Suppressor macrophage treated with lipopolysaccharide for 1 hour (primary cell): ENCODE measurements at regions not wholly inside any gene's neighbourhood (a gene's known extent, or its start where the extent isn't known, plus 50 kb on each side); places are given as distances from the start of the nearest gene placed in this dataset.
"Not testable (repeated sequence)": the region's sequence is repeated elsewhere in the genome, so short reads cannot be mapped to it uniquely, and the experiment has no call there.

Experiments
- DNase-seq, 3 donors: peaks; one replicate each; pipeline ENCODE4 v3.0.0-alpha.2; 2020 to 2022

DNA sequence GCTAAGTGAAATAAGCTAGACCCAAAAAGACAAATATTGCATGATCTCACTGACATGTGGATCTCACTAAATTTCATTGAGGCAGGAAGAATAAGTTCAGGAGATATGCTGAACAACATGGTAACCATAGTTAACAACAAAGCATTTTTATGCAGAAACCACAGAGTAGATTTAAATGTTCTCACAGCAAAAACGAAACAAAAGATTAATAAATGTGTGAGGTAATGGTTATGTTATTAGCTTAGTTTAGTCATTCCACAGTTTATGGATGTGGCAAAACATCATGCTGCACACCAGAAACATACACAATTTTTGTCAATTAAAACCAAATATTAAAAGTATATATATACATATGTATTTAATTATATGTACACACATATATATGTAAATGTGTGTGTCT is 765.8 kb downstream of the SLITRK5 start:
- no peak for DNase-seq

DNA sequence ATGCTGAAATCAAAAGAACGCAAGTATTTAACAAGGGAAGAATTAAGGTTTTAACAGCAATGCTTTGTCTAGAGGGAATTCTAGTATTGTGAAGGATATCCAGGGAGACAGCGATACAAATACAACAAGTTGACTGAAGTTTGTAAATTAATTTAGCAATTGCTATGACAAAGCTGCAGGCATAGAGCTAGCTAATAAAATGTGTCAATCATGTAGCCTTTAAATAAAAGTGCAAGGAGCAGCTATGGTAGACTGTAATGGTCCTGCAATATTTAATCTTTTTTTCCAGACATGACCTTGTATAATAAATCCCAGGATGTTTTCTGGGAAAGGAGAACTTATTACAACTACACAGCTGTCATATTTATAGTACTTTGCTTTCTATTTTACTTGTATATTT is 779.3 kb downstream of the SLITRK5 start:
- no peak for DNase-seq

DNA sequence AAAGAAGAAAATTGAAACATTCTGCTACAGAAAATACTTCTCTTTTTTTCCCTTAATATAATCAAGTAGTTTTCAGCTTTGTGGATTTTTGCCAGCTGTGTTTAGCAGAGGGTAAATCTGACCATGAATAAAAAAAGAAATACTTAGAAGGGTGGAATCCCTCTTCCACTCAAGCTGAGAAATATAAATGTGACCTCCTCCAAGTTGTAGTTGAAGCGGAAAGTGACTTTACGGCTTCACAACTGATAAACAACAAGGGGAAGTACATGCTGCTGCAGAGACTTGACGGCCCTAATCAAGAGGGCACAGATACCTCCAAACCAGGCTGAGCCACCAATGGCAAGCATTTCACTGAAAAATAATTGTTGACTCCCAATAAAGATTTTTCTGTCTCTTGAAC is 785.0 kb downstream of the SLITRK5 start:
- peak; percentile 13 to 21 (median 19) for DNase-seq

DNA sequence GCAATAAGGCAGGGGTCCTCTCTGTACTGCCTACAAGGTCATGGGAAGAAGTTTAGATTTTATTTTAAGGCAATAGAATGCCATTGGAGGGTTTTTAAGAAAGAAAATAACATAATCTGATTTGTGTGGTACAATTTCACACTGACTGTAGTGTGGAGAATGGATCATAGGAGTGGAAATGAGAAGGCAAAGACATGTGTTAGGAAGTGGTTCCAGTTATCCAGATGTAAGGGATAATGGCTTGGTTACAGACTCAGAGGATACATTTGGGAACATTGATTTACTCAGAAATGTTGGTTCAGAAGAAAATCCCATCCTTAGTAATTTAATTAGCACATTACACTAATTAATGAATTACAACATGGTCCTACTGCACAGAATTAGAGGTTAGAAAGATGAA is 788.2 kb downstream of the SLITRK5 start:
- no peak for DNase-seq

DNA sequence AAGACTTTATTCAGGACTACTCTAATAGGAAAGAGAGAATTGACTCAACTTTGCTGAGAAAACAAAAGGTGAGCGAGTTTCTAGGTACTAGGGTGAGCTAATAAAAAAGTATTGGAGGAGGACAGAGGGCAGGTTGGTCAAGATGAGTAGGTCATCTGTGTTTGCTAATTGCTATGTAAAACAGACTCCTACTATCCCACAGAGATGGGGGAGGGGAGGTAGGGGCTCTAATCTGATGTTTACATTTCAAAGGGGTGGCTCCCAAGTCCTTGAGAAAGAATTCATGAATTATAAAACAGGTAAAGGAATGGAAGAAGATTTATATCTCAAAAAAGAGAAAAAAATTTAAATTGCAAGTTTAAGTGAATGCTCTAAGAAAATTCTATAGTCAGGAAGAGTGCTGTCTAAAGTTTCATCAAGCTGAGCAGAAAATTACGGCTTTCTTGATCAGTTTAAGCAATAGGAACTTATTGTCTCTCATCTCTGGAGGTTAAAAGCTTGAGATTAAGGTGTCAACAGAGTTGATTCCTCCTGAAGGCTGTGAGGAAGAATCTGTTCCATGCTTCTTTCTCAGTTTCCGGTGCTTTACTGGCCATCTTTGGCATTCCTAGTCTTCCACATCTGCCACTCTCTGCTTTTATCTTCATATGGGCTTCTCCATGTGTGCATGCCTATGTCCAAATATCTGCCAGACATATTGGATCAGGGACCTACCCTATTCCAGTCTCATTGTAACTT is 790.3 kb downstream of the SLITRK5 start:
- DNase-seq = no peak

DNA sequence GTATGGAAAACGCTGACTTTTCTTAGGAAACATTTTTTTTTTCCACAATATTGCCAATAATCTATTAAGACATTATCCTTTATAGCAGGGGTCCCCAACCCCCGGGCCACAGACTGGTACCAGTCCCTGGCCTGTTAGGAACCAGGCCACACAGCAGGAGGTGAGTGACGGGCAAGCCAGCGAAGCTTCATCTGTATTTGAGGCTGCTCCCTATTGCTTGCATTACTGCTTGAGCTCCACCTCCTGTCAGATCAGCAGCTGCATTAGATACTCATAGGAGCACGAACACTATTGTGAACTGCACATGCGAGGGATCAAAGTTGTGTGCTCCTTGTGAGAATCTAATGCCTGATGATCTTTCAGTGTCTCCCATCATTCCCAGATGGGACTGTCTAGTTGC is 793.7 kb downstream of the SLITRK5 start:
- no peak for DNase-seq

DNA sequence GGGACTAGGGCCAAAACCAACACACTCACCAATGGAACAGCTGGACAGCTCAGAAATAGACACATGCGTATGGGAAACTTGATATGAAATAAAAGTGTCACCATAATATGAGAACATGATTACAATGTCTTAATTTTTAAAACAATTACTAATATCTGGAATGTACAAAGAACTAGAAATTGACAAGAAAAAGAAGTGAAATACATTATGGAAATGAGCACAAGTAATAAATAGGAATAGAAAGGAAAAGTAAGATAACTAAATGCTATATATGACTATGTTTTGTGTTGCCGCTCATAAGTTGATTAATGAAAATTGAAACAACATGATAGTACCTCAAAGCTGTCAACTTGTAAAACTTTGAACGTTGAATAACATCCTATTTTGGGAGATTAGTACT is 801.1 kb downstream of the SLITRK5 start:
- DNase-seq = no peak

DNA sequence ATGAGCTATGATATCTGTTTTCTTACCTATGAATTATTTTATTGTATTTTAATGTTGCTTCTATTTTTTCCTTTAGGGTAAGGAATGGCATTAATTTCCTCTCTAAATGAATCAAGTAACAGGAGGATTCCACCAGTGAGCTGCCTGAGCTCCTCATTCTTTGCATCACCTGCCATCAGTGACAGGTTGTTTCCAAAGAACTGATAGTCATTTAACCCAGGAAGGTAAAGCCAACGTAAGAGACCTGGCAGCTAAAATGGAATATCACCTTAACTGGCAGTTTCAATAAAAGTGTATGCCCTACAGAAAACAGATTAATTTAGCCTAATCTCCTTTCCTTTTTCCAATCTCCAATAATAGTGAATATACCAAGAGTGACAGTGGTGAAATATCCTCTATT is 812.0 kb downstream of the SLITRK5 start:
- no peak for DNase-seq

DNA sequence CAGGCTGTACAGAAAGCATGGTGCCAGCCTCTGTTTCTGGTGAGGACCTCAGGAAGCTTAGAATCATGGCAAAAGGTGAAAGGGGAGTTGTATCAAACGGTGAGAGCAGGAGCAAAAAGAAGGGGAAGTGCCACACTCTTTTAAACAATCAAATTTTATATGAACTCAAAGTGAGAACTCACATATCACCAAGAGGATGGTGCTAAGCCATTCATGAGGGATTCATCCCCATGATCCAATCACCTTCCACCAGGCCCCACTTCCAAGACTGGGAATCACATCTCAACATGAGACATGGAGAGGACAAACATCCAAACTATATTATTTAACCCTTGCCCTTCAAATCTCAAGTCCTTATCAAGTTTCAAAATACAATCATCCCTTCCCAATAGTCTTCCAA is 836.7 kb downstream of the SLITRK5 start:
- DNase-seq = no peak

DNA sequence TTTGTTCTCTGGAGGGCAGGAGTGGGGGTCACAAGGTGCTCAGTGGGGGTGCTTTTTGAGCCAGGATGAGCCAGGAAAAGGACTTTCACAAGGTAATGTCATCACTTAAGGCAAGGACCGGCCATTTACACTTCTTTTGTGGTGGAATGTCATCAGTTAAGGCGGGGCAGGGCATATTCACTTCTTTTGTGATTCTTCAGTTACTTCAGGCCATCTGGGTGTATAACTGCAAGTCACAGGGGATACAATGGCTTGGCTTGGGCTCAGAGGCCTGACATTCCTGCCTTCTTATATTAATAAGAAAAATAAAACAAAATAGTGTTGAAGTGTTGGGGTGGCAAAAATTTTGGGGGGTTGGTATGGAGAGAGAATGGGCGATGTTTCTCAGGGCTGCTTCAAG is 841.8 kb downstream of the SLITRK5 start:
- not testable (repeated sequence) for DNase-seq

DNA sequence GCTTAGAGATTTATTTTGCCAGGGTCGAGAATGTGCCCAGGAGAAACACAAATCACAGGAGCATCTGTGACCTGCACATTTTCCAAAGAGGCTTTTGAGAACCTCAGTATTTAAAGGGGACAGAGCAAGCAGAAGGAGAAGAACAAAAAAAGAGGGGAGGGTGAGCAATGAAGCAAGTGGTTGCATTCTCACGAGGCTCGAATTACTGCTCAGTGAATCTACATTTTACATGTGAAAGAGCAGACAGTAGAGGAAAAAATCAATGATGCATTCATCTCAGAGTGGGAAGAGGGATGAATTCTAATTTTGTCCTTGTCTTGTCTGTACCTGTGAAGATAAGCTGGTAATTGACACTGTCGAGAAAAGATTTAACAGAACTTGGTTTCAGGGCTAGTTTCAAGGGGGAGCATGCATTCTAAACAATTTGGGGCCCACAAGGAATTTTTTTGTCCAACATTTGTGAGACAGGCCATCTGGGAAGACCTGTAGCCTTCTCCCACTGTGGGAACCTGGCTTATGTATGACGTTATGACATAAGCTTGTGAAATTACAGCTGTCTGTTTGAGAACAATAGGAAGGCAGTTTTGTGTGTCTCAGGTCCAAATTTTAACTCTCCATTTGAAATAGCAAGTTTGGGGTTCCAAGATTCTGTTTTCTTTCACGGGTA is 855.1 kb downstream of the SLITRK5 start:
- DNase-seq = no peak

DNA sequence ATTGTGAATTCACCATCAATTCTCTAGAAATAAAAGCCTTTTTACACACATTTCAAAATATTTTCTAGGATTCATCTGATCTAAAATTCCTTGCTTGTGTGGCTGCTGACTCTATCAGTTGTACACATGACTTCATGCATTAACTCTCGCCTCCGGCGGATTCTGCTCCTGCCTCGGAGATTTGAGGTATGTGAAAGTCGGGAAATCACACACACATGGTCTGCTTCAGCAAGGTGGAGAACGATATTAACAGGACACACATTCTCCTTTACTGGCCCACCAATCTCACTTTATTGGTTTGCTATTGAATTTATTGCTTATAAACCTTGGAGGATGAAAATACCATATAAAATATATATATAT is 855.7 kb downstream of the SLITRK5 start:
- no peak for DNase-seq

DNA sequence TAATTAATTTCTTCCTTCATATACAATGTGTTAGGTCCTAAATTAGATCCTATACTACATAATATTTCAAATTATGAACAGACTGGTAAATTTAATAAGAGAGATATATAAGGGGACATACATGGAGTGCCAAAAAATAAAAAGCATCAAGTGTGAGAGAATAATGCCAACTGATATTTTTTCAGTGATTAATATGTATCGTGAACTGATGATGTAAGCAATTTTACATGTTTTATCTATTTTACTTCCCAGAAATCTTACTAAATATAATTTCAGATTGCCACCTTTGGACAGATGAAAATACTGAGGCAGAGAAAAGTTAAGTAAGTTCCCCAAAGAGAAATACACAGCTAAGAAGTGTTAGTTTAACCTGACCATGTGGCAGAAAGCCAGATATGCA is 870.8 kb downstream of the SLITRK5 start:
- DNase-seq = no peak

DNA sequence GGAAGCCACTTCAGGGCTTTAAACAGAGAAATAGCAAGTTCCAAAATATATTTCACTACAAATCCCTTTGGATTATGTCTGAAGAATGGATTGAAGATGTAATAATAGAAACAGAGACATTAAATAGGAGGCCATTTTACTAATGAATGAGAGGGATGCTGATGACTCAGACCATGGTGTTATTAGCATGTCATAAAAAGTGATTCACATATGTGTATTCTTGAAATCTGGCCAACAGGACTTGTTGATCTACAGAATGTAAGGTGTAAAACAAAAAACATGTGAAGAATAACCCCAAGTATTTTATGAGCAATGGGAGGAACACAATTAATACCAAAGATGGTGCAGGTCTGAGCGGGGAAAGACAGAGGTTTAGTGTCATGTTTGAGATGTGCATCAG is 873.7 kb downstream of the SLITRK5 start:
- DNase-seq = no peak

DNA sequence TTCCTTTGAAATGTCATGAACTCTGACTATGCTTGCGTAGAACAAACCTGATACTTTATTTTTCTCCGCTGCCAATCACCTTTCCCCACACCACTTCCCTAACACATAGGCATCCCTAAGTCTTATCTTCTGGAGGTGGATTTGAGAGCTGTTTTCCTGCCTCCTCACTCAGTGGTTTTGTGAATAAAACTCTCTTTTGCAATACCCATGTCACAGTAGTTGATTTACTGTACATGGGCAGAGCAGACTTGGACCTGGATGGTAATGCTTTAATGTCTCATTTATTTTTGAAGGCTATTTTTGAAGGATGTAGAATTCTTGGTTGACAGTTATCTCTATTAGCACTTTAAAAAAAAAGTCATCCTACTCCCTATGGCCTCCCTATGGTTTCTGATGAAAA is 881.8 kb downstream of the SLITRK5 start:
- no peak for DNase-seq

DNA sequence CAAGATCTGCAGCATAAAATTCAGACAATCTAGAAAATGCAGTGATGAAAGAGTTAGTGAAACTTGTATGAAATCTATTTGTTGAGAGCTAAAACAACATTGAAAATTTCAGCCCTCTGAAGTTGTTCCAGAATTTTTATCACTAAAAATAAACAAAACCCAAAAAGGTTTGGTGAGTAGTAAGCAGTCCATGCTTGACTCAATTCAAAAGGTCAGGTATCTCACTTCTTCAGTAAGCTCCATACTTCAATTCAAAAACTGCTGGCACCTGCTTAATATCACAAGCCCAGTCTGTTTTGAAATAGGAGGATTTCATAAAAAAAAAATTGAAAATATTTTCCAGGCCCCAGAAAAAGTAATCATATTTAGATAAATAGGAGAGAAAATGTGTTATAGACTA is 894.4 kb downstream of the SLITRK5 start:
- no peak for DNase-seq

DNA sequence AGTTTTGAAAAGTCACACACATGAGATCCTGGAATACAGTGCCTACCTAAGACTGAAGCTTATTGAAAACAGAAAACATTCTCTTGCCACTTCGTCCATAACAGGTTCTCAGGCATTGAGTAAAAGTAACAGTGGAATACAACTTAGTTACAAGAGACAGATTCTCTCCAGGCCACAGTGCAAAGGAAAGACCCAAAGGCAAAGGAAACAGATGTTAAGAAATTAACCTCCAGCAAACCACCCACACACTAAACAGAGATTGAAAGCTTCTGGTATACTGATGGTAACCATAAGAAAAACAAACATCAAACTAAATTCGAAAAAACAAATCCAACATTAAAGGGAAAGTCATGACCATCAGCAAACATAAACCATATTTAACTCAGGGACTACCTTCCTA is 914.7 kb downstream of the SLITRK5 start:
- DNase-seq = no peak

DNA sequence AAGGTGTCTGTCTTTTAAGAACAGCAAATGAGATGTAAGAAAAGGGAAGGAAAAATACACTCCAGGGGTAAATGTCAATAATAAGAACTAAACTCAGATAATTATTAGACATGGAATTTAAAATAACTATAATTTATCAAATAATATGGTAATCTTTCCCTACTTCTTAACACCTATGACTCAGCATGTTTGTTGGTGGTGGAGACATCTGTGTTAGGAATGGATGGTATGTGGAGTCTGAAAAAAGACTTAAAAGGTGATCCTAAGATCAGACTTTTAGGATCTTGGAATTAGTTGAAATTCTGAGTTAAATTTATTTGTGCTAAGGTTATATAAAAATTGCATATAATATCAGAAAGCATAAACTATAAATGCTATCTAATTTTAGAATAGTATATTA is 915.1 kb downstream of the SLITRK5 start:
- no peak for DNase-seq

DNA sequence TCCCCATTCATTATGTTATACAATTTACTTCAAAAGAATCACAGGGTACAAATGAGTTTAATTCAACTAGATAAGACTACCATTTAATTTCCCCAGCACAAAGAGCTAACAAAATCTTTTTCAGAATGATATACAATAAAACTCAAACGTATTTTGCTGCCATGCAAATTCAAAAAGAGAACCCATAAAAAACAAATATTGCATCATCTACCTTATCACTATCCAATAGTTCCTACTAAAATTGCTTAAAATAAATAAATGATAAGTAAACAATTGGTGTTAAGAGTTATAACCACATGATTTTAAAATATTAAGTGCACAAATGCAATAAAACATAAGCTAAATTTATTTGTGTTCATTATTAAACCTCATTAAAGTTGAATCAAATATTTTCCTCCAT is 919.4 kb downstream of the SLITRK5 start:
- DNase-seq = no peak

DNA sequence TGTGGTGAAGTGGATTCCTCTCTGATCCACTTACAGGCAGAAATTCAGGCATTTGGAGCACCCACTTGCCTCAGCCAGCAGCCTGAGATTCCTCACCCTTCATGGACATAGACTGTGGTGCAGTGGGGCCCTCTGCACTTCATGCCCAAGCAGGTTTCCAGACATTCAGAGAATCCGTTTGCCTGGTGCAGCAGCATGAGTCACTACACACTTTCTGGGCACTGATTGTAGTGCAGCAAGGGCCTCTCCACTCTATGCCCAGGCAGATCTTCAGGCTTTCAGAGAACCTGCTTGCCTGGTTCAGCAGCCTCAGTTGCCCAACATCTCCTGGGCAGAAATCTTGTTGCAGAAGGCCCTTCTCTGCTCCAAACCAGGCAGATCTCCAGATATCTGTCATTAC is 920.9 kb downstream of the SLITRK5 start:
- DNase-seq = no peak

DNA sequence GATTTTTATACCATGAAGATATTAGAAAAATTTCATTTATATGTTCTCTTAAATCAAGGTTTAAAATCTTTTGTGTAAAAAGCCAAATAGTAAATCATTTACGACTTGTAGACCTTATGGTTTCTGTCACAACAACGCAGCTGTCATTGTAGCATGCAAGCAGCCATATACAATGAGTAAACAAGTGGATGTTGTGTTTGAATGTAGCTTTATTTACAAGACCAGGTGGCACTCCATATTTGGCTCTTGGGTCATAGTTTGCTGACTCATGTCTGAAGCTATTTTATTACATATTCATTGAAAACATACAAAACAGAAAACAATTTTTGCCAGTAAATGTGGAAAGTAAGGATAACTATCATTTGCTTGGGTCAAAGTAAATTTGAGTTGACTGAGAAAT is 930.8 kb downstream of the SLITRK5 start:
- DNase-seq = no peak

DNA sequence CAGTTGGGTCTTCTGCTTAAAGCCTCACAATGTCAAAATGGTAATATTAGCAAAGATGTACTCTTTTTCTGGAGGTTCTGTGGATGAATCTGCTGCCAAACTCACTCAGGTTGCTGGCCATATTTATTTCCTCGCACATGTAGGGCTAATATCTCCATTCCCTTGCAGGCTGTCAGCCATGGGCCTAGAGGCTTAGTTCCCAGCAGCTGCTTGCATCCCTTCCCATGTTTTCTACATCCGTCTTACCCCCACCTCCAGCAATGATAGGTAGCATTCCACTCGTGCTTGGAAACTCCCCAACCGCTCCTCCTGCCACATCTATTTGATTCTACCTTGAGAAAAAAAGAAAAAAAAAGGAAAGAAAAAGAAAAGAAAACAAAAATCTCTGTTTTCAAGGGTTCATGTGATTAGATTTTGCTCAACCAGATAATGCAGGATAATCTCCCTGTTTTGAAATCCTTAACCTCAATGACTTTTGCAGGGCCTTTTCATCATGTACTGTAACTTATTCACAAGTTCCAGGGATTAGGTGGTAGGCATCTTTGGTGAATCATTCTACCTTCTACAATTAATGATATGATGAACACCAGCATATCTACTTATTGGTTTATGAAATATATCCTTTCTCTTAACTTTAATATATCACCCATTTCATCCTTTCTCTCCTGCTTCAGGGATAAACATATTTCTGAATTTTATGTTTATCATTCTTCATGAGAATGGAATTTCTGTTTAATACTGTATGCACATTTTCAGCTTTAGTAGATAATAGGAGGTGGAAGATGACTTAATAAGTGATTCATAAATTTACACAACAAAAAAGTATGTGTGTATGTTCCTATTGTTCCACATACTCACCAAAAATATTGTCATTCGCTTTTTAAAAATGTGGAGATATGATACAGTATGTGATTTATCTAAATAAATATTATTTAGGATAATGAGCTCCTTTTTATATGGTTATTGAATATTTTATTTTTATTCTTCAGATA is 931.9 kb downstream of the SLITRK5 start:
- DNase-seq = no peak

DNA sequence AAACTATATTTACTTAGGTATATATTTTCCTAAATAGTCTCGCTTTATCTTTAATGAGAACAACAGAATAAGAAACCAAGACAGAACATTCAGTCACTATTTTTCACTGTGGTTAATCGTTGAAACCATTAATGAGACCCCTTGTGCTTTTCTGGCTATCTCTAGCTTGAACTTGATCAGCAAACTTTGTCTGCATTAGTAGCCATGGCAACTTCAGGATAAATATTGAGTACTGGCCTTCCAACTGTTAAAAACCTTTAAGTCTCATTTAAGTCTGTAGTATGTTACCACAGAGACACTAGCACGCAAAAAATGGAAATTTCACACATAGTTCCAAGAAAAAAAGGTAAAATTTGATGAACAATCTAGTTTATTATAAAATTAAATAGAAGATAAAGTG is 946.0 kb downstream of the SLITRK5 start:
- no peak for DNase-seq
